ENCODE measurements at regions not wholly inside any gene's neighbourhood (a gene's known extent, or its start where the extent isn't known, plus 50 kb on each side); places are given as distances from the start of the nearest gene placed in this dataset.
"Not testable (repeated sequence)": the region's sequence is repeated elsewhere in the genome, so short reads cannot be mapped to it uniquely, and the experiment has no call there.

DNA sequence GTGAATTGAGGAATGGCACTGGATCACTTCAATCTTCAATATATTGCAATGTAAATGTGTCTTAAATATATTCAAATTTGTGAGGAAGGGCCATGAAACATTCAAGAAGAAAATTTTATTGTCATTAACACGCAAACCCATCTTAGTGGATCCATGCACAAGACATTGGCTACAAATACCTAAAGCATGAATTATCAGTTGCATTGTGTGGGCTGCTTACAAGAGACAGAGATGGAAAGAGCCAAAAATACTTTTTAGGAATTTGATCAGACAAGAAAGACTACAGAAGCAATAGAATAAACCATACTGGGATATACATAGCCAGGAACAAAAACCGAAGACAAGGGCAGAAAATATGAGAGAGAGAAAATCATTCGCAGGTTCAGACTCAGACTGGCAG, 616.2 kb upstream of the GRIA3 start:
- no peak for DNase-seq (ENCODE audit: low spot score)

GRCh38 chrX:122572461-122572860, 611.6 kb upstream of the GRIA3 start:
- DNase-seq (ENCODE audit: low spot score) = no peak

DNA sequence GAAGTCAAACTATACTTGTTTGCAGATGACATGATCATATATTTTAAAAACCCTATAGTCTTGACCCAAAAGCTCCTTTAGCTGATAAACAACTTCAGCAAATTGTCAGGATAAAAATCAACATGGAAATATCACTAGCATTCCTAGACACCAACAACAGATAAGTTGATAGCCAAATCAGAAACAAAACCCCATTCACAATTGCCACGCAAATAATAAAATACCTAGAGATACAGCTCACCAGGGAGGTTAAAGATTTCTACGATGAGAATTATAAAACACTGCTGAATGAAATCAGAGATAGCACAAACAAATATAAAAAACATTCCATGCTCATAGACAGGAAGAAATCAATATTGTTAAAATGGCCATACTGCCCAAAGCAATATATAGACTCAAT, 605.0 kb upstream of the GRIA3 start:
- no peak for DNase-seq (ENCODE audit: low spot score)

- no peak for DNase-seq (ENCODE audit: low spot score)
These were observed 604.6 kb upstream of the GRIA3 start for GRCh38 chrX:122579526-122579925.

- no peak for DNase-seq (ENCODE audit: low spot score)
These were observed 601.7 kb upstream of the GRIA3 start for GRCh38 chrX:122582280-122582974.

DNA sequence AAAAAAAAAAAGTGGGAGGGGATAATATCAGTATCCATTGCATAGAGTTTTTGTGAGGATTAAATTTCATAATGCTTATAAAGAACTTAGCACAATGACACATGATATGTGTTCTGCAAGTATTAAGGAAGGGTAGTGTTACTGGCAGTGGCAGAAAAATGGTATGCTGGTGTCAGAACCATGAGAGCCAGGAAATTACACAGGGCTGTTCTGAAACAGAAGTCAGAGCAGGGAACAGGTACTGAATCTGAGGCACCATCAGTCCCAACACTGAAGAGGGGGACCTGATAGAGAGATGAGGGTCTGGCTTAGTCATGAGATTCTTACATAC, 601.1 kb upstream of the GRIA3 start:
- DNase-seq (ENCODE audit: low spot score) = no peak

- DNase-seq (ENCODE audit: low spot score) = no peak
These were observed 600.5 kb upstream of the GRIA3 start for GRCh38 chrX:122583551-122583950.

DNA sequence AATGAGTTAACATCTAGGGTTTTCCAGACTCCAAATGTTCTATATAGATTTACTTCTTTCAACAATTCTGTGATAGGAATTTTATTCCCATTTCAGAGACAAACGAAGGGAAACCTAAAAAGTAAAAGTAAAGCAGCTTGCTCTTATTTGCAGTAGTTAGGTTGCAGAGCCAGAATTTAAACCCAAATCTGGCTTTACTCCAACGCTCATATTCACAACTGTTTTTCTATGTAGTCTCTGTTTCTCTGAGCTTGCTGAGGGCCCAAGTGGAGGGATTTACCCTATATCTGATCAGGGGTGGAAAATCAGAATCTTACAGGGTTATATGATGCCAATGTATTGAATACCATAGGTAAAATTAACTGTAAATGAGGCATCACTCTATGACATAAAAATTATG, 599.1 kb upstream of the GRIA3 start:
- no peak for DNase-seq (ENCODE audit: low spot score)

- no peak for DNase-seq (ENCODE audit: low spot score)
These were observed 597.2 kb upstream of the GRIA3 start for GRCh38 chrX:122586831-122587230.

DNA sequence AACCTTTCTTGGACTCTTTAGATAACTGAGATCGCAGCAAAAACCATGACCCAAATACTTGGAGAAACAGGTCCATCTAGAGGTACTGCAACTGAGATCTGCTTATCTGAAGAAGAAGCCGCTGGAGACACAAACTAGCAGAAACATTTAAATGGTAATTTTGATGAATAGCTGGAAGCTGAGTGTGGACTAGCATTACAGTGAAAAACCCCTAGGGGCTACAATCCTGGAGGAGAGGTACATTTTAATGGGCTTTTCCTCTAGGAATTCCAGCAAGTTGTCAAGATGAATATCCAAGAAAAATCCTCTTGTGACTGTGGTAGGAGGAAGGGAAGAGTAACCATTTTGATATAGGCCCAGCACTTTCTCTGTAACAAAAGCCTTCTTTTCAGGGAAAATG, 592.5 kb upstream of the GRIA3 start:
- no peak for DNase-seq (ENCODE audit: low spot score)

DNA sequence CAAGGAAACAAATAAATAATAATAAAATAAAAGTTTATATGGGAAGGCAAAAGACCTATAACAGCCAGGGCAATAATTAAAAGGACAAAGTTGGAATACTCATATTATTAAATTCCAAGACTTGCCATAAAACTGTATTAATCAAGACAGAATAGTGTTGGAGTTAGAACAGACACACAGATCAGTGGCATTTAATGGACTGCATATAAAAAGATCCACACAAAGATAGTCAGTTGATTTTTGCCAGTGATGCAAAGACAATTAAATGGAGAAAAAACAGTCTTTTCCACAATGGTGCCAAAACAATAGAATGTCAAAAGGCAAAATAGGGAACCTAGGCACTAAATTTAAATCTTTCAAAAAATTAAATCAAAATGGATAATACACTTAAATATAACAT, 587.1 kb upstream of the GRIA3 start:
- no peak for DNase-seq (ENCODE audit: low spot score)

- DNase-seq (ENCODE audit: low spot score) = no peak
These were observed 561.3 kb upstream of the GRIA3 start for GRCh38 chrX:122622795-122623194.

- no peak for DNase-seq (ENCODE audit: low spot score)
These were observed 558.8 kb upstream of the GRIA3 start for GRCh38 chrX:122625239-122625638.

DNA sequence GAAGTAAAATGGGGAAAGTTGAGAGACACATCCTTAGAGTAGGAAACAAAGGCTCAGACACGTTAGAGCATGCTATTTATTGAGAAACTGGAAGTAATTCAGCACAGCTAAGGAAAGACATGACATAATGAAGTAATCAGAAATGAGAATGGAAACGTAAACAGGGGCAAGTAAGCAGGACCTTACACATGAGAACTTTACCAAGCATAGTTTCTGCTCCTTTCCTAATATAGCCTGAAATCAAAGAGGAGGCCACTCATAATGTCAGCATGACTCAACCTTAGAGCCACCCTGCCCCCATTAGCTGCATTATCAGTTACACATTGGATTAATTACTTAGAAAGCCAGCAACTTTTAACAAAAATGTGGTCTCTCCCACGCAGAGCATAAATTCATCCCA, 558.3 kb upstream of the GRIA3 start:
- no peak for DNase-seq (ENCODE audit: low spot score)

GRCh38 chrX:122626871-122627270, 557.2 kb upstream of the GRIA3 start:
- DNase-seq (ENCODE audit: low spot score) = no peak

- no peak for DNase-seq (ENCODE audit: low spot score)
These were observed 542.9 kb upstream of the GRIA3 start for GRCh38 chrX:122641136-122641535.

- DNase-seq (ENCODE audit: low spot score) = no peak
These were observed 542.3 kb upstream of the GRIA3 start for GRCh38 chrX:122641826-122642225.

DNA sequence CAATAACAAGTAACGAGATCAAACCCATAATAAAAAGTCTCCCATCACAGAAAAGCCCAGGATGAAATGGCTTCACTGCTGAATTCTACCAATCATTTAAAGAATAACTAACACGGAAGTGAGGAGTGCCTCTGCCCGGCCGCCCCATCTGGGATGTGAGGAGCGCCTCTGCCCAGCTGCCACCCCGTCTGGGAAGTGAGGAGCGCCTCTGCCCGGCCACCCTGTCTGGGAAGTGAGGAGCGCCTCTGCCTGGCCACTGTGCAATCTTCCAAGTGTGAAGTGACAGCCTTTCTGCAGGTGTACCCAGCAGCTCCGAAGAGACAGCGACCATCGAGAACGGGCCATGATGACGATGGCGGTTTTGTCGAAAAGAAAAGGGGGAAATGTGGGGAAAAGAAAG, 528.8 kb upstream of the GRIA3 start:
- not testable (repeated sequence) for DNase-seq (ENCODE audit: low spot score)

GRCh38 chrX:122666601-122667000, 517.5 kb upstream of the GRIA3 start:
- no peak for DNase-seq (ENCODE audit: low spot score)

GRCh38 chrX:122667667-122668066, 516.4 kb upstream of the GRIA3 start:
- no peak for DNase-seq (ENCODE audit: low spot score)

GRCh38 chrX:122703762-122704161, 480.3 kb upstream of the GRIA3 start:
- DNase-seq (ENCODE audit: low spot score) = no peak

- DNase-seq (ENCODE audit: low spot score) = peak; percentile 0
These were observed 444.3 kb upstream of the GRIA3 start for GRCh38 chrX:122739770-122740169.

DNA sequence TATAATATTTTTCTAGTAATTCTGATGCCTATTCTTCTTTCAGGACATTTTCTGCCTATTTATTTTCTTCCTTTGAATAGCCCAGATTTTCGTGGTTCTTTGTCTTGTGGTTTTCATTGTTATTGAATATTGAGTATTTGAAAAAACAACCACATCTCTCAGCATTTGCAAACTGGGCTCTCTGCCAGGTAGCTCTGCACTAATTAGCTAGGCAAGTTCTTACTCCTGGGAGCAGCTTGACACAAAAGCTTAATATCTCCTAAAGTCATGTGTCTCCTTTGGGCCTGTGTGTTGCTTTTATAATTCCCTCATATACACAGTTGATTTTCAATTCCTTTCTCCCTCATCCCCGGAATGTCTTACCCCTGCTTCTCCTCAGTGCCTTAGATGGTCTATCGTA, 413.5 kb upstream of the GRIA3 start:
- DNase-seq (ENCODE audit: low spot score) = no peak

GRCh38 chrX:122771933-122772332, 412.1 kb upstream of the GRIA3 start:
- no peak for DNase-seq (ENCODE audit: low spot score)

GRCh38 chrX:122777766-122778165, 406.3 kb upstream of the GRIA3 start:
- no peak for DNase-seq (ENCODE audit: low spot score)
